Activated effector memory CD4-positive, alpha-beta T cell treated with Interleukin-2 at 50 U/mL for 16 hours (primary cell): ENCODE measurements at regions not wholly inside any gene's neighbourhood (a gene's known extent, or its start where the extent isn't known, plus 50 kb on each side); places are given as distances from the start of the nearest gene placed in this dataset.

Source experiments
- DNase-seq: peaks from one replicate; pipeline ENCODE4 v3.0.0-alpha.2; 2020

GRCh38 chr5:61623401-61624069 lies 291.5 kb downstream of the ZSWIM6 start:
- DNase-seq = no peak

GRCh38 chr5:61624553-61625136 lies 292.6 kb downstream of the ZSWIM6 start:
- DNase-seq = no peak

GRCh38 chr5:61625137-61625561 lies 293.1 kb downstream of the ZSWIM6 start:
- no peak for DNase-seq

GRCh38 chr5:61625681-61626621 lies 293.9 kb downstream of the ZSWIM6 start:
- DNase-seq = no peak

GRCh38 chr5:61626639-61627282 lies 294.7 kb downstream of the ZSWIM6 start:
- DNase-seq = no peak

- DNase-seq = no peak
Measured at GRCh38 chr5:61627531-61627930, 295.5 kb downstream of the ZSWIM6 start.

- no peak for DNase-seq
Measured at GRCh38 chr5:61630908-61631307, 298.9 kb downstream of the ZSWIM6 start.

- DNase-seq = no peak
Measured at GRCh38 chr5:61631438-61631941, 299.4 kb downstream of the ZSWIM6 start.

- DNase-seq = no peak
Measured at GRCh38 chr5:61632064-61632463, 300.0 kb downstream of the ZSWIM6 start.

GRCh38 chr5:61635271-61635670 lies 303.2 kb downstream of the ZSWIM6 start:
- no peak for DNase-seq

- no peak for DNase-seq
Measured at GRCh38 chr5:61637566-61637965, 305.5 kb downstream of the ZSWIM6 start.

- DNase-seq = no peak
Measured at GRCh38 chr5:61638476-61638875, 306.4 kb downstream of the ZSWIM6 start.

- DNase-seq = no peak
Measured at GRCh38 chr5:61640179-61641021, 308.3 kb downstream of the ZSWIM6 start.

- no peak for DNase-seq
Measured at GRCh38 chr5:61641748-61642565, 309.9 kb downstream of the ZSWIM6 start.

- no peak for DNase-seq
Measured at GRCh38 chr5:61647672-61648071, 315.6 kb downstream of the ZSWIM6 start.

- DNase-seq = no peak
Measured at GRCh38 chr5:61649231-61649630, 317.2 kb downstream of the ZSWIM6 start.

- DNase-seq = no peak
Measured at GRCh38 chr5:61649971-61650370, 317.9 kb downstream of the ZSWIM6 start.

- no peak for DNase-seq
Measured at GRCh38 chr5:61650661-61651060, 318.6 kb downstream of the ZSWIM6 start.

- no peak for DNase-seq
Measured at GRCh38 chr5:61651195-61651594, 319.1 kb downstream of the ZSWIM6 start.

GRCh38 chr5:61652916-61653315 lies 320.9 kb downstream of the ZSWIM6 start:
- no peak for DNase-seq
